PC-9 (cell line): ENCODE measurements at regions not wholly inside any gene's neighbourhood (a gene's known extent, or its start where the extent isn't known, plus 50 kb on each side); places are given as distances from the start of the nearest gene placed in this dataset.

Experiments used
- BruUV-seq: library from RNA; stranded (reverse); fragments of 400-500 nt; replicated peaks from 2 replicates; lab custom pipeline; 2021; lab: Mats Ljungman, UMichigan
- CTCF ChIA-PET: fragments of 300-600 bp; sonication (Branson Sonifier 250); formaldehyde crosslinking; loops from one replicate; lab custom pipeline; 2022; ENCODE audit warnings: antibody characterized with exemption; lab: Charles Lee
- POLR2A ChIA-PET: fragments of 300-600 bp; sonication (Branson Sonifier 250); formaldehyde crosslinking; loops from one replicate; lab custom pipeline; 2022; ENCODE audit warnings: antibody characterized with exemption; ENCODE audit not compliant: unreplicated experiment; lab: Charles Lee
- DNase-seq, 2 experiments: peaks; one replicate each; pipeline versions ENCODE4 v3.0.0 to v3.0.0-alpha.2; 2015 to 2022; ENCODE audit warnings: mixed read lengths in 1 of 2
- H2AFZ ChIP-seq: fragments of 200-600 bp; sonication (generic); 2 replicates; pipeline ENCODE4 v1.8.1; 2017; ENCODE audit warnings: antibody characterized with exemption
- H3F3A ChIP-seq: fragments of 200-600 bp; sonication (generic); 2 replicates; pipeline ENCODE4 v1.8.1; 2017; ENCODE audit warnings: antibody characterized with exemption, mild to moderate bottlenecking, low read depth; ENCODE audit not compliant: insufficient read depth
- H3K27ac ChIP-seq: fragments of 200-600 bp; sonication (generic); 2 replicates; pipeline ENCODE4 v1.6.1; 2016; ENCODE audit warnings: mixed run types
- H3K27me3 ChIP-seq: fragments of 200-600 bp; sonication (generic); 2 replicates; pipeline ENCODE4 v1.6.1; 2016; ENCODE audit warnings: low read depth, mixed run types; ENCODE audit not compliant: insufficient read depth
- H3K36me3 ChIP-seq: fragments of 200-600 bp; sonication (generic); 2 replicates; pipeline ENCODE4 v1.6.1; 2016; ENCODE audit warnings: low read depth, mixed run types
- H3K4me1 ChIP-seq: fragments of 200-600 bp; sonication (generic); replicated peaks from 2 replicates; pipeline ENCODE4 v1.6.1; 2016; ENCODE audit warnings: mixed run types; ENCODE audit not compliant: insufficient read depth
- H3K4me2 ChIP-seq: fragments of 200-600 bp; sonication (generic); 2 replicates; pipeline ENCODE4 v1.6.1; 2017; ENCODE audit warnings: mixed run types
- H3K4me3 ChIP-seq: fragments of 200-600 bp; sonication (generic); 2 replicates; pipeline ENCODE4 v1.6.1; 2016; ENCODE audit warnings: mixed run types
- H3K79me2 ChIP-seq: fragments of 200-600 bp; sonication (generic); 2 replicates; pipeline ENCODE4 v1.6.1; 2017; ENCODE audit warnings: low read depth, mixed run types
- H3K9me2 ChIP-seq: fragments of 200-600 bp; sonication (generic); 2 replicates; pipeline ENCODE4 v1.8.1; 2017; ENCODE audit warnings: mild to moderate bottlenecking; ENCODE audit not compliant: insufficient read depth
- H3K9me3 ChIP-seq: fragments of 200-600 bp; sonication (generic); 2 replicates; pipeline ENCODE4 v1.8.1; 2016; ENCODE audit warnings: low read depth; ENCODE audit not compliant: insufficient read depth
- H4K20me1 ChIP-seq: fragments of 200-600 bp; sonication (generic); 2 replicates; pipeline ENCODE4 v1.8.1; 2017; ENCODE audit not compliant: insufficient read depth
- CTCF ChIP-seq: fragments of 200-600 bp; sonication (generic); conservative IDR thresholded peaks from 2 replicates; pipeline ENCODE4 v1.6.1; 2017; ENCODE audit warnings: mixed run types, antibody characterized with exemption, mild to moderate bottlenecking, moderate library complexity
- EZH2 ChIP-seq: fragments of 200-600 bp; sonication (generic); IDR thresholded peaks from 2 replicates; pipeline ENCODE4 v1.8.0; 2017; ENCODE audit warnings: antibody characterized with exemption, low read depth
- intact Hi-C: fragments of 100-400 bp; cut with micrococcal nuclease; formaldehyde crosslinking; loops from one replicate; pipeline ENCODE4 v1.10.0; 2022; ENCODE audit not compliant: unreplicated experiment

- no peaks in the 10 kb centered on the region for H3K79me2 ChIP-seq
- no peaks in the 10 kb centered on the region for H3K36me3 ChIP-seq
- TF ChIP-seq EZH2: no peak
- no peak for TF ChIP-seq CTCF
- CTCF ChIA-PET: no interaction called here
- POLR2A ChIA-PET: no interaction called here
- H4K20me1 ChIP-seq: no peaks in the 10 kb centered on the region; the same call in 1 of the 2 replicates
- H3K4me2 ChIP-seq: no peak overlapping the region
- H3F3A ChIP-seq: no peaks in the 10 kb centered on the region
- no peak overlapping the region for H3K4me3 ChIP-seq
- H2AFZ ChIP-seq: no peak overlapping the region
- peaks cover 3% of the 10 kb centered on the region; the same call in 1 of the 2 replicates for H3K27me3 ChIP-seq
- H3K9me3 ChIP-seq: no peaks in the 10 kb centered on the region
- no TSS peak for BruUV-seq
- no peaks in the 10 kb centered on the region for H3K4me1 ChIP-seq
- DNase-seq: no peak
- intact Hi-C loops: no loop called here
- H3K27ac ChIP-seq: no peak overlapping the region
- H3K9me2 ChIP-seq: no peaks in the 10 kb centered on the region
Observed at GRCh38 chr11:133699071-133699470, 146.2 kb downstream of the SPATA19 start.

- intact Hi-C loops: no loop called here
- no peaks in the 10 kb centered on the region for H3K9me2 ChIP-seq
- CTCF ChIA-PET: no interaction called here
- no peak for DNase-seq
- POLR2A ChIA-PET: no interaction called here
- no peaks in the 10 kb centered on the region for H3K9me3 ChIP-seq
- H3K4me3 ChIP-seq: no peak overlapping the region
- no peaks in the 10 kb centered on the region for H3K36me3 ChIP-seq
- no peak for TF ChIP-seq EZH2
- no peak for TF ChIP-seq CTCF
- H3K4me2 ChIP-seq: no peak overlapping the region
- H4K20me1 ChIP-seq: no peaks in the 10 kb centered on the region; the same call in 1 of the 2 replicates
- no peaks in the 10 kb centered on the region for H3K4me1 ChIP-seq
- H3K27ac ChIP-seq: no peak overlapping the region
- no peaks in the 10 kb centered on the region for H3K27me3 ChIP-seq
- H3F3A ChIP-seq: no peaks in the 10 kb centered on the region
- no peak overlapping the region for H2AFZ ChIP-seq
- no peaks in the 10 kb centered on the region for H3K79me2 ChIP-seq
- BruUV-seq: no TSS peak
Observed at GRCh38 chr11:133698654-133699053, 146.7 kb downstream of the SPATA19 start.

DNA sequence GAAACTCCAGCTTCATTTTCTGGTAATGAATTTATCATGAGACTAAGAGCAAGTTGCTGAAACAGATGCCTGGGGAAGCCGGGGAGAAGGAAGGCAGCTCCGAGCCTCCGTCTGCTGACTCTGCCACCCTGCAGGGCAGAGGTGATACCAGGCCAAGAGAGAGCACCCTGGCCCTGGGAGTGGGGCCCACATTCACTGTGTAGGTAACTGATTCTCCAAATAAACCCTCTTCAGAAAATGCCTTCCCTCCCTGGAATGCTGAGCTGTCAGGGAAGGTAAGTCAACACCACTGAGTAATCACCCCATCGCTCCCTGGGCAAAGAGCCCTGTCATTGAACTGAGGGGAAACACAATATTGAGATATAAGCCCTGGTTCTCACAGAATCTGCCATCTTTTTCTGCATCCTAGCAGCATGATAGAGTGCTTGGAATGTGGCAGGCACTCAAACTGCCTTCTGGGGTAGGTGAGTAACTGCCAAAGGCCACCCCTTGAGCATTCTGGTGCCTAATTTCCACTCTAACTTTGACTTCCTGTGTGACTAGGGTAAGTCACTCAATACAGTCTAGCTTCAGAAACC, 147.6 kb downstream of the SPATA19 start:
- no peak for TF ChIP-seq CTCF
- H2AFZ ChIP-seq: no peak overlapping the region
- H3F3A ChIP-seq: no peaks in the 10 kb centered on the region
- no peak overlapping the region for H3K4me3 ChIP-seq
- no peaks in the 10 kb centered on the region for H3K9me3 ChIP-seq
- H3K27me3 ChIP-seq: no peaks in the 10 kb centered on the region
- intact Hi-C loops: no loop called here
- no peak for DNase-seq
- no peaks in the 10 kb centered on the region for H3K9me2 ChIP-seq
- no peak overlapping the region for H3K4me2 ChIP-seq
- no peak overlapping the region for H3K27ac ChIP-seq
- POLR2A ChIA-PET: no interaction called here
- no TSS peak for BruUV-seq
- CTCF ChIA-PET: no interaction called here
- H4K20me1 ChIP-seq: no peaks in the 10 kb centered on the region; the same call in 1 of the 2 replicates
- H3K36me3 ChIP-seq: no peaks in the 10 kb centered on the region
- H3K79me2 ChIP-seq: no peaks in the 10 kb centered on the region
- no peaks in the 10 kb centered on the region for H3K4me1 ChIP-seq
